PC-3 (cell line): ENCODE measurements at regions not wholly inside any gene's neighbourhood (a gene's known extent, or its start where the extent isn't known, plus 50 kb on each side); places are given as distances from the start of the nearest gene placed in this dataset.
"Not testable (repeated sequence)": the region's sequence is repeated elsewhere in the genome, so short reads cannot be mapped to it uniquely, and the experiment has no call there.

ENCODE experiments used
- ATAC-seq: fragments of 200-7000 bp; cut with Tn5 transposase; 2 replicates; pipeline ENCODE4 v1.9.1; 2020; ENCODE audit warnings: mild to moderate bottlenecking, moderate library complexity
- BruUV-seq: library from RNA; stranded (reverse); fragments of 400-500 nt; replicated peaks from 2 replicates; lab custom pipeline; 2021; lab: Mats Ljungman, UMichigan
- CTCF ChIA-PET: fragments of 300-600 bp; sonication (Branson Sonifier 250); formaldehyde crosslinking; loops from one replicate; lab custom pipeline; 2022; ENCODE audit warnings: antibody characterized with exemption; lab: Charles Lee
- POLR2A ChIA-PET: fragments of 300-600 bp; sonication (Branson Sonifier 250); formaldehyde crosslinking; loops from one replicate; lab custom pipeline; 2022; ENCODE audit warnings: antibody characterized with exemption; ENCODE audit not compliant: unreplicated experiment; lab: Charles Lee
- DNase-seq: peaks from one replicate; pipeline ENCODE4 v3.0.0-alpha.2; 2015
- H2AFZ ChIP-seq: fragments of 300-600 bp; sonication (generic); 2 replicates; pipeline ENCODE4 v1.6.0; 2016; ENCODE audit warnings: antibody characterized with exemption, low read length
- H3F3A ChIP-seq: fragments of 300-600 bp; sonication (generic); one replicate; pipeline ENCODE4 v1.6.0; 2017; ENCODE audit warnings: antibody characterized with exemption, low read length, control low read depth, mild to moderate bottlenecking; ENCODE audit not compliant: unreplicated experiment
- H3K27ac ChIP-seq: fragments of 300-600 bp; sonication (generic); 2 replicates; pipeline ENCODE4 v1.5.1; 2016; ENCODE audit warnings: mild to moderate bottlenecking, low read length
- H3K27me3 ChIP-seq: fragments of 300-600 bp; sonication (generic); 2 replicates; pipeline ENCODE4 v1.6.1; 2016; ENCODE audit warnings: low read length, mixed read lengths
- H3K36me3 ChIP-seq: fragments of 300-600 bp; sonication (generic); 2 replicates; pipeline ENCODE4 v1.6.1; 2016; ENCODE audit warnings: low read depth, mixed run types, low read length, mixed read lengths
- H3K4me1 ChIP-seq: fragments of 300-600 bp; sonication (generic); 2 replicates; pipeline ENCODE4 v1.5.1; 2016; ENCODE audit warnings: low read length; ENCODE audit not compliant: insufficient read depth
- H3K4me2 ChIP-seq: fragments of 300-600 bp; sonication (generic); 2 replicates; pipeline ENCODE4 v1.6.0; 2016; ENCODE audit warnings: low read length
- H3K4me3 ChIP-seq: fragments of 300-600 bp; sonication (generic); 2 replicates; pipeline ENCODE4 v1.5.1; 2016; ENCODE audit warnings: mild to moderate bottlenecking, low read length, mixed read lengths
- H3K79me2 ChIP-seq: fragments of 300-600 bp; sonication (generic); 2 replicates; pipeline ENCODE4 v1.6.1; 2017; ENCODE audit warnings: low read length, mixed read lengths
- H3K9ac ChIP-seq: fragments of 300-600 bp; sonication (generic); 2 replicates; pipeline ENCODE4 v1.6.0; 2016; ENCODE audit warnings: mild to moderate bottlenecking, low read length
- H3K9me2 ChIP-seq: fragments of 300-600 bp; sonication (generic); replicated peaks from 2 replicates; pipeline ENCODE4 v1.6.1; 2016; ENCODE audit warnings: mixed run types, low read length, mixed read lengths
- H3K9me3 ChIP-seq: fragments of 300-600 bp; sonication (generic); 2 replicates; pipeline ENCODE4 v1.6.1; 2016; ENCODE audit warnings: low read length, mixed read lengths
- H4K20me1 ChIP-seq: fragments of 300-600 bp; sonication (generic); 2 replicates; pipeline ENCODE4 v1.6.1; 2016; ENCODE audit warnings: low read length, mixed read lengths
- EZH2 ChIP-seq: fragments of 300-600 bp; sonication (generic); IDR thresholded peaks from one replicate; pipeline ENCODE4 v1.6.1; 2017; ENCODE audit warnings: antibody characterized with exemption, mild to moderate bottlenecking, low read length; ENCODE audit not compliant: unreplicated experiment
- EZH2phosphoT487 ChIP-seq: fragments of 300-600 bp; sonication (generic); IDR thresholded peaks from 2 replicates; pipeline ENCODE4 v1.6.1; 2018; ENCODE audit warnings: mild to moderate bottlenecking, antibody characterized with exemption, low read length, borderline replicate concordance
- intact Hi-C: fragments of 100-400 bp; cut with micrococcal nuclease; formaldehyde crosslinking; loops from 2 replicates; pipeline ENCODE4 v1.9.0; 2023
- TF ChIP-seq, protein P1 (sequence below): fragments of 300-600 bp; sonication (generic); conservative IDR thresholded peaks from 2 replicates; pipeline ENCODE4 v1.5.1; 2017; ENCODE audit warnings: antibody characterized with exemption, low read depth, mild to moderate bottlenecking, low read length

DNA sequence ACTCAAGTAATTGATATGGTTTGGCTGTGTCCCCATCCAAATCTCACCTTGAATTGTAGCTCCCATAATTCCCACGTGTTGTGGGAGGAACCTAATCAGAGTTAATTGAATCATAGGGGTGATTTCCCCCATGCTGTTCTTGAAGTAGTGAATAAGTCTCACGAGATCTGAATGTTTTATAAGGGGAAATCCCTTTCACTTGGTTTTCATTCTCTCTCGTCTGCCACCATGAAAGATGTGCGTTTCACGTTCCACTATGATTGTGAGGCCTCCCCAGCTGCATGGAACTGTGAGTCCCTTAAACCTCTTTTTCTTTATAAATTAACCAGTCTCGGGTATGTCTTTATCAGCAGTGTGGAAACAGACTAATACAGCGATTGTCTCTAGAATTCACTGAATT lies 135.4 kb downstream of the BACH1 start:
- TF ChIP-seq EZH2 (no peak), EZH2phosphoT487 (no peak)
- TF ChIP-seq, protein P1, sequence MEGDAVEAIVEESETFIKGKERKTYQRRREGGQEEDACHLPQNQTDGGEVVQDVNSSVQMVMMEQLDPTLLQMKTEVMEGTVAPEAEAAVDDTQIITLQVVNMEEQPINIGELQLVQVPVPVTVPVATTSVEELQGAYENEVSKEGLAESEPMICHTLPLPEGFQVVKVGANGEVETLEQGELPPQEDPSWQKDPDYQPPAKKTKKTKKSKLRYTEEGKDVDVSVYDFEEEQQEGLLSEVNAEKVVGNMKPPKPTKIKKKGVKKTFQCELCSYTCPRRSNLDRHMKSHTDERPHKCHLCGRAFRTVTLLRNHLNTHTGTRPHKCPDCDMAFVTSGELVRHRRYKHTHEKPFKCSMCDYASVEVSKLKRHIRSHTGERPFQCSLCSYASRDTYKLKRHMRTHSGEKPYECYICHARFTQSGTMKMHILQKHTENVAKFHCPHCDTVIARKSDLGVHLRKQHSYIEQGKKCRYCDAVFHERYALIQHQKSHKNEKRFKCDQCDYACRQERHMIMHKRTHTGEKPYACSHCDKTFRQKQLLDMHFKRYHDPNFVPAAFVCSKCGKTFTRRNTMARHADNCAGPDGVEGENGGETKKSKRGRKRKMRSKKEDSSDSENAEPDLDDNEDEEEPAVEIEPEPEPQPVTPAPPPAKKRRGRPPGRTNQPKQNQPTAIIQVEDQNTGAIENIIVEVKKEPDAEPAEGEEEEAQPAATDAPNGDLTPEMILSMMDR, result no peak
- no peaks in the 10 kb centered on the region for H4K20me1 ChIP-seq
- H3K9me3 ChIP-seq, result no peaks in the 10 kb centered on the region
- no peaks in the 10 kb centered on the region for H3K27me3 ChIP-seq
- CTCF ChIA-PET, result no interaction called here
- intact Hi-C loops, result no loop called here
- no peaks in the 10 kb centered on the region for H3K36me3 ChIP-seq
- POLR2A ChIA-PET, result no interaction called here
- H3F3A ChIP-seq, result no peaks in the 10 kb centered on the region
- no peak overlapping the region for H3K9ac ChIP-seq
- no peaks in the 10 kb centered on the region for H3K79me2 ChIP-seq
- BruUV-seq, result no TSS peak
- H2AFZ ChIP-seq, result no peak overlapping the region
- no peak overlapping the region for H3K4me3 ChIP-seq
- H3K4me2 ChIP-seq, result no peak overlapping the region
- no peak for ATAC-seq
- no peaks in the 10 kb centered on the region for H3K9me2 ChIP-seq
- no peak overlapping the region for H3K27ac ChIP-seq
- no peaks in the 10 kb centered on the region for H3K4me1 ChIP-seq
- DNase-seq, result no peak

DNA sequence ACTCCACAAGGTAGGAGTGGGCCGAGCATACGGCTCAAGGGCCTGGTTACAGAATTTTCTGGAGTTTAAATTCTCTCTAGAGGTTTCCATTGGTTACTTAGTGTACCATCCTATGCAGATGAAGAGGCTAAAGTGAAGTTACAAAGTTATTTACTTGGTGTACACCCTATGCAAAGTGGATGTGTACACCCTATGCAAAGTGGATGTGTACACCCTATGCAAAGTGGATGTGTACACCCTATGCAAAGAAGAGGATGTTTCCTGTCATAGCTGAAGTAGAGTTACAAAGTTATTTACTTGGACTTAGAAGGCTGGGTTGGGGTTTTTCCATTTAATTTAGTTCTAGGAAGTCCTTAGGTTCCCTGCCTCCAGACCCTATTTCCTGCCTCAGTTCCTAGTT lies 136.3 kb downstream of the BACH1 start:
- H3K9ac ChIP-seq, DNase-seq, H3K9me3 ChIP-seq, H3K36me3 ChIP-seq, H3K4me1 ChIP-seq, ATAC-seq, H3F3A ChIP-seq, POLR2A ChIA-PET, H3K27me3 ChIP-seq, H3K4me2 ChIP-seq, H2AFZ ChIP-seq, H3K79me2 ChIP-seq, CTCF ChIA-PET, H3K9me2 ChIP-seq, intact Hi-C loops, H4K20me1 ChIP-seq, H3K27ac ChIP-seq, BruUV-seq, H3K4me3 ChIP-seq: not testable (repeated sequence)

DNA sequence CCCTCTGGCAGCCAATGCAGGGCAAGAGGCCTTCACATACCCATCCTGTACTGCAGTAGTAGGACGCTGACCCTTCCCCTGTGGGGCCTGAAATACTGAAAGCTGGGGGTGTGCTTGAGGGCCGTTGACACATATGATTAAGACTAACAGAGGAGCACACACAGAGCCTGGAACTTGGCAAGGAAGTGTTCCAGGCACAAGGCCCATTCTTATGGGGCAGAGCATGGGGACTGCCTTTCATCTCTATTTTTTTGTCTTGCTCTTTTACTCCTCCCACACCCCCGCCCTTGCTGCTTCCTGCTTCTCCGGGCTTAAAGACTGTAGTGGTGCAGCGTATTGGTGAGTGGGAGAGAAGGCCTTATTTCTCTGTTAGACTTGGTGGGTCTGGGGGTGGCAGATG lies 137.4 kb downstream of the BACH1 start:
- intact Hi-C loops, result no loop called here
- CTCF ChIA-PET, result no interaction called here

More for the DNA sequence above, 137.4 kb downstream of the BACH1 start:
- H3K79me2 ChIP-seq, result no peaks in the 10 kb centered on the region
- no peak overlapping the region for H3K4me2 ChIP-seq
- no peak for DNase-seq
- H3K9ac ChIP-seq, result no peak overlapping the region
- no peaks in the 10 kb centered on the region for H4K20me1 ChIP-seq
- no peaks in the 10 kb centered on the region for H3K9me3 ChIP-seq
- no peak overlapping the region for H3K4me3 ChIP-seq
- BruUV-seq, result no TSS peak
- H3F3A ChIP-seq, result no peaks in the 10 kb centered on the region
- H3K27me3 ChIP-seq, result no peaks in the 10 kb centered on the region
- TF ChIP-seq EZH2phosphoT487 (no peak), EZH2 (no peak)
- TF ChIP-seq, protein P1, result no peak
- no peaks in the 10 kb centered on the region for H3K36me3 ChIP-seq
- H2AFZ ChIP-seq, result no peak overlapping the region
- H3K27ac ChIP-seq, result no peak overlapping the region
- H3K4me1 ChIP-seq, result no peaks in the 10 kb centered on the region
- H3K9me2 ChIP-seq, result no peaks in the 10 kb centered on the region
- POLR2A ChIA-PET, result no interaction called here
- ATAC-seq, result no peak
